ENCODE measurements at regions not wholly inside any gene's neighbourhood (a gene's known extent, or its start where the extent isn't known, plus 50 kb on each side); places are given as distances from the start of the nearest gene placed in this dataset.
"Not testable (repeated sequence)": the region's sequence is repeated elsewhere in the genome, so short reads cannot be mapped to it uniquely, and the experiment has no call there.

DNA sequence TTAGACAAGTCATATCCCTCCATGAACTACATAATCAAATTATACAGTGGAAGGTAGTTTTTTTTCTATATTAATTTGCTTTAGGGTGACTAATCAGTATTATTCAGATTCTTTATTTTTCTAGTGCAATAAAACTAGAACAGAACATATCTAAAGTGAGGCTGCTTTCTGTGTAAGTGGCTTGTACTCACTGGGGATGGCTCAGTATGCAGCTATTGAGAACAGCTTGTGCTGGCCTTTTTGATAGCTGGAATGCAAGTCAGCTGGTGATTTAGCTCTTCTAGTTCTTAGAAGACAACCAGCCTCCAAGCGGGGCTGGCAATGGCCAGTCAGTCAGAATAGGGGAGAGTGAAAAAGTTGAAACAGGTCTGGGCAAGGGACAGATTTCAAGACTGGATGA lies 119.4 kb downstream of the BLID start:
- in situ Hi-C loops (cut with MboI; ENCODE audit: low pct_unique_long_range_greater_than_20kb, low sequenced_read_pairs, unreplicated experiment) = no loop called here
- TF ChIP-seq CTCF (IDR thresholded peaks at IDR 0.05; ENCODE audit: extremely low read depth, insufficient read depth, missing control alignments) = no peak
- DNase-seq (ENCODE audit: low spot score) = no peak

DNA sequence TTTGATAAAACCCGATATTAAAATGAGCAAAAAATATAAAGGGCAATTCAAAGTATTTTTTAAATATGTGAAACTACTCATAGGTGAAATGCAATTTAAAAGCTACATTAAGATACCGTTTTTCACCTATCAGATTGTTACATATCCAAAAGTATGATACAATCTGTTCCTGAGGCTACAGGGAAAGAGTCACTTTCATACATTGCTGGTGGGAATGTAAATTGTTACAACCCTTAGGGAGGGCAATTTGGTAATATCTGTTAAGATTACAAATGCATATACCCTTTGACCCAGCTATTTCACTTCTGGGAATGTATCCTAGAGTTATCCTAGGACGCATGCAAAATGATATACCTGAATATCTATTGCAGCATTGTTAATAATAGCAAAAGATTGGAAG lies 132.1 kb downstream of the BLID start:
- no peak for TF ChIP-seq CTCF (IDR thresholded peaks at IDR 0.05; ENCODE audit: extremely low read depth, insufficient read depth, missing control alignments)
- DNase-seq (ENCODE audit: low spot score) = no peak
- in situ Hi-C loops (cut with MboI; ENCODE audit: low pct_unique_long_range_greater_than_20kb, low sequenced_read_pairs, unreplicated experiment) = no loop called here

DNA sequence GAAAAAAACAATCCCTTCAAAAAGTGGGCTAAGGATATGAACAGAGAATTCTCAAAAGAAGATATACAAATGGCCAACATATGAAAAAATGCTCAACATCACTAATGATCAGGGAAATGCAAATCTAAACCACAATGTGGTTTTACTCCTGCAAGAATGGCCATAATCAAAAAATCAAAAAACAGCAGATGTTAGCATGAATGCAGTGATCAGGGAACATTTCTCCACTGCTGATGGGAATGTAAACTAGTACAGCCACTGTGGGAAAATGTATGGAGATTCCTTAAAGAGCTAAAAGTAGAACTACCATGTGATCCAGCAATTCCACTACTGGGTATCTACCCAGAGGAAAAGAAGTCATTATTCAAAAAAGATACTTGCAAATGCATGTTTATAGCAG lies 138.1 kb downstream of the BLID start:
- in situ Hi-C loops (cut with MboI; ENCODE audit: low pct_unique_long_range_greater_than_20kb, low sequenced_read_pairs, unreplicated experiment); DNase-seq (ENCODE audit: low spot score): not testable (repeated sequence)

DNA sequence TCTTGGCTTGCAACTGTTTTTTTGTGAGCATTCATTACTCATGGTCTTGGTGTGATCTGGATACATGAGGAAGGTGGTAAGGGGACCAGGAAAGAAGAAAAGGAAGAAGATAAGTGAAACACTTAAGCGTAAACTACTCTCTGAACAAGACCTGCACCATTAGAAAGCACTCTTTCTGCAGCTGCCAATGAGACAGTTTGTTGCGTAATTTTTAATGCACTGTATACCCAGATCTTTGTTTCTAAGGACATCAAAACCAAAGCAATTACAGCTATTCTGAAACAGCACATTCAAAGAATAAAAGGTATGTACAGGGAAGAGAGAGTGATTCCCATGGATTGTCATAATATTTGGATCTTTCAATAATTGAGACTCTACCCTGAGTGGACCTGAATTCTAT lies 147.4 kb downstream of the BLID start:
- no peak for TF ChIP-seq CTCF (IDR thresholded peaks at IDR 0.05; ENCODE audit: extremely low read depth, insufficient read depth, missing control alignments)
- no peak for DNase-seq (ENCODE audit: low spot score)
- in situ Hi-C loops (cut with MboI; ENCODE audit: low pct_unique_long_range_greater_than_20kb, low sequenced_read_pairs, unreplicated experiment) = no loop called here

GRCh38 chr11:121967131-121967704 lies 148.8 kb downstream of the BLID start:
- DNase-seq (ENCODE audit: low spot score) = no peak
- no peak for TF ChIP-seq CTCF (IDR thresholded peaks at IDR 0.05; ENCODE audit: extremely low read depth, insufficient read depth, missing control alignments)
- in situ Hi-C loops (cut with MboI; ENCODE audit: low pct_unique_long_range_greater_than_20kb, low sequenced_read_pairs, unreplicated experiment) = no loop called here

DNA sequence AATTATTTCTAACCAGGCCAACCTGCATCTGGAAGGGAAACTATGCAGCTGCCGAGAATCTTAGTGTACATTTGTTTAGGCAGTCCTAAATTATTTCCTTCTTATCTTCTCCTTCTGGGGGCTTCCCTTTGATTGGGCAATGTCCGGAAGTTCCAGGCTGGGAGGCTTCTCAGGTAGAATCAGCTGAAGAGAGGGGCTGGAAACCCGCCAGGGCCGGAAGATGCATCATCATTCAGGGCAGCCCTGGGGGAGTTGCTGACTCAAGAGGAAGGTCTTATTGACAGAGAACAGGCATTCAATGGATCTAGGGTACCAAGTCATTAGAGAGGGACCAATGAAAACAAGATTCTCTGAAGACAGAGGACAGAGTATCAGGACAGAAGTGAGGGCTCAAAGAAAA lies 150.7 kb downstream of the BLID start:
- DNase-seq (ENCODE audit: low spot score) = no peak
- no peak for TF ChIP-seq CTCF (IDR thresholded peaks at IDR 0.05; ENCODE audit: extremely low read depth, insufficient read depth, missing control alignments)
- in situ Hi-C loops (cut with MboI; ENCODE audit: low pct_unique_long_range_greater_than_20kb, low sequenced_read_pairs, unreplicated experiment) = no loop called here

DNA sequence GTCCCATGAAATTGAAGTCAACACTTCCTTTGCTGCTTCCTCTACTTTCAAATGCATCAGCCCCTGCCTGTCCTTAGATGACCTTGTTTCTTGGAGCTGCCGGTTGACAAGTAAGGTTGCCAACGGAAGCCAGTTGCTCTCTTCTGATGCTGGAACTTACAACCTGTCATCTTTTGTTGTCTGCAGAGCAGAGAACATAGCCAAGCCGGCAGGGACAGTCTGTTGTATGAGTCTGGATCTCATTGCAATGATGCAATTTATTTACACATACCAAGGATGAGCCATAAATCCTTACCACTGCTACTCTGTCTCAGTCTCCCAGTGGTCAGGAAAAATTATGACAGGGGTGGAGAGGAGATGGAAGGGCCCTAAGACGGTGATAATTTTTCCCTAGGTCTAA lies 151.4 kb downstream of the BLID start:
- TF ChIP-seq CTCF (IDR thresholded peaks at IDR 0.05; ENCODE audit: extremely low read depth, insufficient read depth, missing control alignments) = no peak
- DNase-seq (ENCODE audit: low spot score) = no peak
- in situ Hi-C loops (cut with MboI; ENCODE audit: low pct_unique_long_range_greater_than_20kb, low sequenced_read_pairs, unreplicated experiment) = no loop called here

- DNase-seq (ENCODE audit: low spot score); in situ Hi-C loops (cut with MboI; ENCODE audit: low pct_unique_long_range_greater_than_20kb, low sequenced_read_pairs, unreplicated experiment): not testable (repeated sequence)
Measured at GRCh38 chr11:121963846-121964245, 152.2 kb downstream of the BLID start.
